OCI-LY1 (cell line): ENCODE measurements at regions not wholly inside any gene's neighbourhood (a gene's known extent, or its start where the extent isn't known, plus 50 kb on each side); places are given as distances from the start of the nearest gene placed in this dataset.

Experiments used
- H2AFZ ChIP-seq: fragments of 200-600 bp; sonication (generic), shearing (Covaris generic); 2 replicates; pipeline ENCODE4 v1.6.0; 2014; ENCODE audit warnings: antibody characterized with exemption, mild to moderate bottlenecking, low read length
- H3F3A ChIP-seq: fragments of 200-600 bp; sonication (generic), shearing (Covaris generic); 2 replicates; pipeline ENCODE4 v1.6.0; 2014; ENCODE audit warnings: mild to moderate bottlenecking, antibody characterized with exemption, low read length, moderate library complexity; ENCODE audit not compliant: insufficient read depth
- H3K27ac ChIP-seq: fragments of 200-600 bp; sonication (generic); 2 replicates; pipeline ENCODE4 v1.5.1; 2014; ENCODE audit warnings: low read length, mixed run types, mild to moderate bottlenecking, low read depth; ENCODE audit not compliant: poor library complexity, severe bottlenecking
- H3K27me3 ChIP-seq: fragments of 200-600 bp; sonication (generic); 2 replicates; pipeline ENCODE4 v1.6.0; 2014; ENCODE audit warnings: antibody characterized with exemption, mild to moderate bottlenecking, low read length, moderate library complexity; ENCODE audit not compliant: insufficient read depth
- H3K36me3 ChIP-seq: fragments of 200-600 bp; sonication (generic); 2 replicates; pipeline ENCODE4 v1.6.1; 2014; ENCODE audit warnings: mild to moderate bottlenecking, antibody characterized with exemption, low read length, moderate library complexity, mixed read lengths; ENCODE audit not compliant: insufficient read depth
- H3K4me1 ChIP-seq: fragments of 200-600 bp; sonication (generic); 2 replicates; pipeline ENCODE4 v1.5.1; 2014; ENCODE audit warnings: mild to moderate bottlenecking, low read length, moderate library complexity; ENCODE audit not compliant: insufficient read depth, severe bottlenecking
- H3K4me2 ChIP-seq: fragments of 200-600 bp; sonication (generic), shearing (Covaris generic); 2 replicates; pipeline ENCODE4 v1.6.1; 2014; ENCODE audit warnings: low read length
- H3K4me3 ChIP-seq: fragments of 200-600 bp; sonication (generic); 2 replicates; pipeline ENCODE4 v1.5.1; 2014; ENCODE audit warnings: low read length, low read depth, mild to moderate bottlenecking, mixed read lengths; ENCODE audit not compliant: poor library complexity, severe bottlenecking
- H3K79me2 ChIP-seq: fragments of 200-600 bp; shearing (Covaris generic); 2 replicates; pipeline ENCODE4 v1.6.1; 2016; ENCODE audit warnings: mixed run types, low read length, mixed read lengths; ENCODE audit not compliant: insufficient read depth
- H3K9ac ChIP-seq: fragments of 200-600 bp; sonication (generic), shearing (Covaris generic); 2 replicates; pipeline ENCODE4 v1.6.1; 2014; ENCODE audit warnings: mild to moderate bottlenecking, low read length, mixed read lengths
- H3K9me2 ChIP-seq: fragments of 200-600 bp; sonication (generic), shearing (Covaris generic); 2 replicates; pipeline ENCODE4 v1.6.1; 2014; ENCODE audit warnings: low read depth, mild to moderate bottlenecking, low read length, mixed read lengths
- H3K9me3 ChIP-seq: fragments of 200-600 bp; shearing (Covaris generic); 2 replicates; pipeline ENCODE4 v1.6.1; 2014; ENCODE audit warnings: low read length, mixed read lengths
- H4K20me1 ChIP-seq: fragments of 200-600 bp; sonication (generic), shearing (Covaris generic); 2 replicates; pipeline ENCODE4 v1.6.0; 2016; ENCODE audit warnings: mild to moderate bottlenecking, low read length; ENCODE audit not compliant: insufficient read depth
- CTCF ChIP-seq: fragments of 200-600 bp; sonication (generic), shearing (Covaris generic); IDR thresholded peaks from 2 replicates; pipeline ENCODE4 v1.5.1; 2017; ENCODE audit warnings: mild to moderate bottlenecking, antibody characterized with exemption, low read length, moderate library complexity, mixed read lengths
- EZH2 ChIP-seq: fragments of 200-600 bp; sonication (generic), shearing (Covaris generic); IDR thresholded peaks from 2 replicates; pipeline ENCODE4 v1.8.0; 2017; ENCODE audit warnings: borderline replicate concordance, mixed run types, mild to moderate bottlenecking, antibody characterized with exemption, low read length, moderate library complexity, mixed read lengths

DNA sequence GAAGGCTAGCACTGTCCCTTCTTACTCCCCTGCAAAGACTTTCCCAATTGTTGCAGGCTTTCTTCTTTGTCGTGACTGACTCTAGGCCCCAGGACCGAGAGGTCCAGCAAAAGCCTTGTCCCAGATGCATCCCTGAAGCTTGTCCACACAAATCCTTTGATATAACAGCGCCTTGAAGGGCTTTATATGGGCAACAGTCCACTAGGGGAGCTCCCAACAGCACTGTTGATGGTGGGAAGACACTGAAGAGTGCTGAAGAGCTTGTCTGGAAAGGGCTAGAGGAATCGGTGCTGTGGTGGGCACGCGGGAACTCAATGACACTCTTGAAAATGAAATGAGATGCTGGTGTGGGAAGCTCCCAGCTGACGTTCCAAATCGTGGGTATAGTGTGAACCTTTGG lies 316.1 kb upstream of the CDH4 start:
- Histone ChIP-seq H3K4me1 (no peaks in the 10 kb centered on the region), H4K20me1 (no peaks in the 10 kb centered on the region), H3K27me3 (no peaks in the 10 kb centered on the region), H3K9me3 (no peaks in the 10 kb centered on the region), H3K36me3 (no peaks in the 10 kb centered on the region), H3K79me2 (no peaks in the 10 kb centered on the region), H3F3A (no peaks in the 10 kb centered on the region), H3K4me3 (no peak overlapping the region), H3K27ac (no peak overlapping the region), H2AFZ (no peak overlapping the region), H3K4me2 (no peak overlapping the region), H3K9ac (no peak overlapping the region), H3K9me2 (no peaks in the 10 kb centered on the region)
- TF ChIP-seq EZH2, result no peak
- TF ChIP-seq CTCF, result no peak

DNA sequence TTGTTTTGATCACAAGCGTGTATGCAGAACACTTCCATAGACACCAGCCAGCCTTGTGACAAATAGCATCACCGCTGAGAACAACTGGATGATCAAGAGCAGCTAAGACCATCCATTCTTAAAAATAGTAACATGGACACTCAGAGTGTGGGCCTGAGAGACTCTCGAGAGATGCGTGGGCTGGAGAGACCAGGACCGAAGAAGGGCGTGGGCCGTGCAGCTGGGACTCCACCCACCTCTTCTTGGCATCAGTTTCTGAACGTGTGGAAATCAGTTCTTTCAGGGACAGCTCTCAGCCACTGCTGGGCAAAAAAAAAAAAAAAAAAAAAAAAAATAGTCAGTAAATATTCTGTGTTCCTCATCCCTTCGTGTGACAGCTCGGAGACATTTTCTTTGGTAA lies 314.5 kb upstream of the CDH4 start:
- H3K4me1 ChIP-seq, result no peaks in the 10 kb centered on the region
- no peaks in the 10 kb centered on the region for H4K20me1 ChIP-seq
- H2AFZ ChIP-seq, result no peak overlapping the region
- no peak for TF ChIP-seq CTCF
- no peak overlapping the region for H3K4me2 ChIP-seq
- no peak overlapping the region for H3K4me3 ChIP-seq
- H3F3A ChIP-seq, result no peaks in the 10 kb centered on the region
- no peak overlapping the region for H3K27ac ChIP-seq
- H3K79me2 ChIP-seq, result no peaks in the 10 kb centered on the region
- H3K36me3 ChIP-seq, result no peaks in the 10 kb centered on the region
- H3K9me3 ChIP-seq, result no peaks in the 10 kb centered on the region
- H3K9ac ChIP-seq, result no peak overlapping the region
- no peaks in the 10 kb centered on the region for H3K9me2 ChIP-seq
- no peaks in the 10 kb centered on the region for H3K27me3 ChIP-seq

GRCh38 chr20:60941379-60941778 lies 310.7 kb upstream of the CDH4 start:
- Histone ChIP-seq H3K27me3 (no peaks in the 10 kb centered on the region), H3K9ac (no peak overlapping the region), H3K36me3 (no peaks in the 10 kb centered on the region), H3K9me2 (no peaks in the 10 kb centered on the region), H4K20me1 (no peaks in the 10 kb centered on the region), H3K4me2 (no peak overlapping the region), H2AFZ (no peak overlapping the region), H3K27ac (no peak overlapping the region), H3K4me1 (no peaks in the 10 kb centered on the region), H3K4me3 (no peak overlapping the region), H3K9me3 (no peaks in the 10 kb centered on the region), H3K79me2 (no peaks in the 10 kb centered on the region), H3F3A (no peaks in the 10 kb centered on the region)
- TF ChIP-seq EZH2 (no peak), CTCF (no peak)
